Epithelial cell of esophagus (primary cell): ENCODE measurements at regions not wholly inside any gene's neighbourhood (a gene's known extent, or its start where the extent isn't known, plus 50 kb on each side); places are given as distances from the start of the nearest gene placed in this dataset.
A peak's percentile ranks its signal among the peaks of the same experiment; 100 is the strongest.

Experiments used
- DNase-seq: peaks from one replicate; pipeline ENCODE4 v3.0.0; 2010; ENCODE audit warnings: low read depth
- H3K4me3 ChIP-seq: 2 replicates; pipeline ENCODE4 v1.5.1; 2011; ENCODE audit warnings: mild to moderate bottlenecking, low read length, control low read depth
- CTCF ChIP-seq: IDR thresholded peaks from 2 replicates; pipeline ENCODE4 v1.5.1; 2011; ENCODE audit warnings: low read depth, mild to moderate bottlenecking, low read length, control low read depth, inconsistent platforms; ENCODE audit not compliant: insufficient read depth; ENCODE audit errors: missing control alignments

- no peak overlapping the region for H3K4me3 ChIP-seq
- DNase-seq = no peak
- TF ChIP-seq CTCF = no peak
Measured at GRCh38 chr2:196533772-196534397, 105.6 kb upstream of the CCDC150 start.

GRCh38 chr2:196534495-196534894, 105.0 kb upstream of the CCDC150 start:
- no peak overlapping the region for H3K4me3 ChIP-seq
- DNase-seq = peak; percentile 14
- TF ChIP-seq CTCF = no peak

GRCh38 chr2:196535061-196535460, 104.5 kb upstream of the CCDC150 start:
- no peak for TF ChIP-seq CTCF
- DNase-seq = no peak

GRCh38 chr2:196535742-196536141, 103.8 kb upstream of the CCDC150 start:
- no peak overlapping the region for H3K4me3 ChIP-seq
- TF ChIP-seq CTCF = no peak
- DNase-seq = no peak

More at GRCh38 chr2:196535061-196535460, 104.5 kb upstream of the CCDC150 start:
- no peak overlapping the region for H3K4me3 ChIP-seq

GRCh38 chr2:196537311-196537710, 102.2 kb upstream of the CCDC150 start:
- no peak overlapping the region for H3K4me3 ChIP-seq

GRCh38 chr2:196538189-196538588, 101.3 kb upstream of the CCDC150 start:
- no peak for DNase-seq
- H3K4me3 ChIP-seq = no peak overlapping the region
- TF ChIP-seq CTCF = no peak

More at GRCh38 chr2:196537311-196537710, 102.2 kb upstream of the CCDC150 start:
- DNase-seq = no peak
- no peak for TF ChIP-seq CTCF

GRCh38 chr2:196538646-196539045, 100.9 kb upstream of the CCDC150 start:
- no peak for DNase-seq
- no peak overlapping the region for H3K4me3 ChIP-seq
- no peak for TF ChIP-seq CTCF
